Prostate gland (tissue), 2 donors: ENCODE measurements at regions not wholly inside any gene's neighbourhood (a gene's known extent, or its start where the extent isn't known, plus 50 kb on each side); places are given as distances from the start of the nearest gene placed in this dataset.

Experiments
- DNase-seq: peaks from one replicate; pipeline ENCODE4 v3.0.0-alpha.2; 2019; ENCODE audit warnings: low spot score
- H3K27ac ChIP-seq, 2 donors: fragments of 200-600 bp; sonication (generic); 2 replicates each; pipeline ENCODE4 v1.5.1; 2017 to 2019
- H3K27me3 ChIP-seq: fragments of 200-600 bp; sonication (generic); replicated peaks from 2 replicates; pipeline ENCODE4 v1.5.1; 2019; ENCODE audit not compliant: insufficient read depth
- H3K36me3 ChIP-seq, 2 donors: fragments of 200-600 bp; sonication (generic); 1 replicate in 1 of 2; 2 replicates in 1 of 2; pipeline versions ENCODE4 v1.5.1 to v1.8.1; 2017 to 2019
- H3K4me1 ChIP-seq: fragments of 200-600 bp; sonication (generic); replicated peaks from 2 replicates; pipeline ENCODE4 v1.5.1; 2019
- H3K4me3 ChIP-seq, 2 donors: fragments of 200-600 bp; sonication (generic); 2 replicates each; pipeline ENCODE4 v1.5.1; 2017 to 2019
- H3K9me3 ChIP-seq: fragments of 200-600 bp; sonication (generic); 2 replicates; pipeline ENCODE4 v1.5.1; 2017
- CTCF ChIP-seq, 4 experiments: fragments of 200-600 bp in 2 of 4; fragments of 450-650 bp in 2 of 4; sonication (generic) in 2 of 4; IDR thresholded peaks; 1 replicate in 3 of 4; 2 replicates in 1 of 4; pipeline ENCODE4 v1.5.1; 2016 to 2019; ENCODE audit warnings: antibody characterized with exemption in 4 of 4, mild to moderate bottlenecking in 2 of 4, moderate library complexity in 2 of 4
- POLR2A ChIP-seq: fragments of 450-650 bp; IDR thresholded peaks from one replicate; pipeline ENCODE4 v1.6.1; 2016; ENCODE audit warnings: antibody characterized with exemption, mild to moderate bottlenecking
- POLR2AphosphoS5 ChIP-seq: sonication (generic); formaldehyde crosslinking; IDR thresholded peaks from one replicate; pipeline ENCODE4 v1.6.1; 2017; ENCODE audit warnings: antibody characterized with exemption
- WGBS: methylation state at CpG from one replicate; pipeline ENCODE4 v1.1.5; 2018; 5-methylcytosine and 5-hydroxymethylcytosine counted together
- intact Hi-C: fragments of 100-400 bp; cut with DNase I; formaldehyde crosslinking; loops from one replicate; pipeline ENCODE4 v1.14.2; 2022

- no peak for DNase-seq
- Histone ChIP-seq H3K36me3 (no peaks in the 10 kb centered on the region), H3K27me3 (no peaks in the 10 kb centered on the region), H3K9me3 (no peaks in the 10 kb centered on the region), H3K4me1 (no peaks in the 10 kb centered on the region), H3K27ac (no peak overlapping the region), H3K4me3 (no peak overlapping the region)
- TF ChIP-seq POLR2AphosphoS5 (no peak), POLR2A (no peak), CTCF (IDR thresholded peaks at IDR 0.05) (no peak)
- 47% methylated on average over 4 of the region's 4 CpGs for WGBS
- intact Hi-C loops = no loop called here
Measured at GRCh38 chr2:156845806-156846558, 409.8 kb downstream of the GPD2 start.

GRCh38 chr2:156852210-156852609, 405.3 kb upstream of the GALNT5 start:
- WGBS = 93% methylated on average over 4 of the region's 4 CpGs
- intact Hi-C loops = no loop called here

GRCh38 chr2:156852681-156853080, 404.8 kb upstream of the GALNT5 start:
- no peaks in the 10 kb centered on the region for H3K27me3 ChIP-seq
- H3K9me3 ChIP-seq = no peaks in the 10 kb centered on the region
- no peaks in the 10 kb centered on the region for H3K36me3 ChIP-seq
- intact Hi-C loops = no loop called here
- no peak overlapping the region for H3K27ac ChIP-seq
- no peaks in the 10 kb centered on the region for H3K4me1 ChIP-seq
- H3K4me3 ChIP-seq = no peak overlapping the region
- no peak for DNase-seq
- TF ChIP-seq CTCF (IDR thresholded peaks at IDR 0.05) (no peak), POLR2AphosphoS5 (no peak), POLR2A (no peak)

More at GRCh38 chr2:156852210-156852609, 405.3 kb upstream of the GALNT5 start:
- Histone ChIP-seq H3K4me1 (no peaks in the 10 kb centered on the region), H3K9me3 (no peaks in the 10 kb centered on the region), H3K27ac (no peak overlapping the region), H3K36me3 (no peaks in the 10 kb centered on the region), H3K27me3 (no peaks in the 10 kb centered on the region), H3K4me3 (no peak overlapping the region)
- DNase-seq = no peak
- no peak for TF ChIP-seq POLR2AphosphoS5
- TF ChIP-seq POLR2A = no peak
- no peak for TF ChIP-seq CTCF (IDR thresholded peaks at IDR 0.05)

- Histone ChIP-seq H3K4me1 (no peaks in the 10 kb centered on the region), H3K9me3 (no peaks in the 10 kb centered on the region), H3K27ac (no peak overlapping the region), H3K4me3 (no peak overlapping the region), H3K27me3 (no peaks in the 10 kb centered on the region), H3K36me3 (no peaks in the 10 kb centered on the region)
- intact Hi-C loops = no loop called here
- TF ChIP-seq POLR2AphosphoS5 (no peak), CTCF (IDR thresholded peaks at IDR 0.05) (no peak), POLR2A (no peak)
- WGBS = 45% methylated on average over 2 of the region's 2 CpGs
- DNase-seq = no peak
Measured at GRCh38 chr2:156864325-156864724, 393.2 kb upstream of the GALNT5 start.

- intact Hi-C loops = no loop called here
- H3K36me3 ChIP-seq = no peaks in the 10 kb centered on the region
- H3K4me3 ChIP-seq = no peak overlapping the region
- TF ChIP-seq POLR2AphosphoS5 (no peak), CTCF (IDR thresholded peaks at IDR 0.05) (no peak), POLR2A (no peak)
- DNase-seq = no peak
- no peaks in the 10 kb centered on the region for H3K27me3 ChIP-seq
- H3K9me3 ChIP-seq = no peaks in the 10 kb centered on the region
- 83% methylated on average over 6 of the region's 6 CpGs for WGBS
- no peak overlapping the region for H3K27ac ChIP-seq
- H3K4me1 ChIP-seq = no peaks in the 10 kb centered on the region
Measured at GRCh38 chr2:156864753-156865152, 392.8 kb upstream of the GALNT5 start.
